ENCODE measurements at regions not wholly inside any gene's neighbourhood (a gene's known extent, or its start where the extent isn't known, plus 50 kb on each side); places are given as distances from the start of the nearest gene placed in this dataset.
A peak's percentile ranks its signal among the peaks of the same experiment; 100 is the strongest.

- no peak overlapping the region for H3K4me3 ChIP-seq (ENCODE audit: control insufficient read depth, low read depth, low read length)
- TF ChIP-seq CTCF (conservative IDR thresholded peaks at IDR 0.05; ENCODE audit: control insufficient read depth, insufficient read depth, low read depth, low read length): no peak
- no peak for DNase-seq (ENCODE audit: low read depth)
These were observed 1134.4 kb downstream of the GALC start for GRCh38 chr14:86858591-86858990.

- H3K4me3 ChIP-seq (ENCODE audit: control insufficient read depth, low read depth, low read length): no peak overlapping the region
- TF ChIP-seq CTCF (conservative IDR thresholded peaks at IDR 0.05; ENCODE audit: control insufficient read depth, insufficient read depth, low read depth, low read length): no peak
- no peak for DNase-seq (ENCODE audit: low read depth)
These were observed 1135.0 kb downstream of the GALC start for GRCh38 chr14:86858031-86858430.

GRCh38 chr14:86852530-86852929, 1140.5 kb downstream of the GALC start:
- H3K4me3 ChIP-seq (ENCODE audit: control insufficient read depth, low read depth, low read length): no peak overlapping the region
- DNase-seq (ENCODE audit: low read depth): no peak
- TF ChIP-seq CTCF (conservative IDR thresholded peaks at IDR 0.05; ENCODE audit: control insufficient read depth, insufficient read depth, low read depth, low read length): no peak

GRCh38 chr14:86847140-86847539, 1145.8 kb downstream of the GALC start:
- TF ChIP-seq CTCF (conservative IDR thresholded peaks at IDR 0.05; ENCODE audit: control insufficient read depth, insufficient read depth, low read depth, low read length): no peak
- no peak overlapping the region for H3K4me3 ChIP-seq (ENCODE audit: control insufficient read depth, low read depth, low read length)
- DNase-seq (ENCODE audit: low read depth): no peak

- DNase-seq (ENCODE audit: low read depth): peak; percentile 8
- no peak for TF ChIP-seq CTCF (conservative IDR thresholded peaks at IDR 0.05; ENCODE audit: control insufficient read depth, insufficient read depth, low read depth, low read length)
- no peak overlapping the region for H3K4me3 ChIP-seq (ENCODE audit: control insufficient read depth, low read depth, low read length)
These were observed 1154.6 kb downstream of the GALC start for GRCh38 chr14:86838363-86838762.

GRCh38 chr14:86826661-86827060, 1166.3 kb downstream of the GALC start:
- no peak for TF ChIP-seq CTCF (conservative IDR thresholded peaks at IDR 0.05; ENCODE audit: control insufficient read depth, insufficient read depth, low read depth, low read length)
- DNase-seq (ENCODE audit: low read depth): peak; percentile 2
- H3K4me3 ChIP-seq (ENCODE audit: control insufficient read depth, low read depth, low read length): no peak overlapping the region

GRCh38 chr14:86824167-86824566, 1168.8 kb downstream of the GALC start:
- DNase-seq (ENCODE audit: low read depth): no peak
- TF ChIP-seq CTCF (conservative IDR thresholded peaks at IDR 0.05; ENCODE audit: control insufficient read depth, insufficient read depth, low read depth, low read length): no peak
- H3K4me3 ChIP-seq (ENCODE audit: control insufficient read depth, low read depth, low read length): no peak overlapping the region
